H54 (cell line): ENCODE measurements at regions not wholly inside any gene's neighbourhood (a gene's known extent, or its start where the extent isn't known, plus 50 kb on each side); places are given as distances from the start of the nearest gene placed in this dataset.
"Not testable (repeated sequence)": the region's sequence is repeated elsewhere in the genome, so short reads cannot be mapped to it uniquely, and the experiment has no call there.

Experiments used
- DNase-seq: peaks from one replicate; pipeline ENCODE4 v3.0.0; 2011; ENCODE audit warnings: low spot score, mixed read lengths; ENCODE audit not compliant: insufficient read length
- FAIRE-seq: peaks from 3 replicates; lab custom pipeline; 2011; peaks lifted over from hg19 to GRCh38; lab: Jason Lieb, UNC
- POLR2A ChIP-seq: IDR thresholded peaks from 2 replicates; pipeline ENCODE4 v1.6.1; 2011; ENCODE audit warnings: low read depth, mild to moderate bottlenecking, low read length

- no peak for DNase-seq
- no peak for TF ChIP-seq POLR2A
- no peak for FAIRE-seq
Measured at GRCh38 chr7:130856866-130857265, 122.9 kb upstream of the KLF14 start.

- not testable (repeated sequence) for DNase-seq, FAIRE-seq
Measured at GRCh38 chr7:130860832-130861231, 126.8 kb upstream of the KLF14 start.

- TF ChIP-seq POLR2A: no peak
- no peak for FAIRE-seq
- DNase-seq: no peak
Measured at GRCh38 chr7:130865408-130866236, 131.6 kb upstream of the KLF14 start.

GRCh38 chr7:130867039-130867438, 133.0 kb upstream of the KLF14 start:
- no peak for TF ChIP-seq POLR2A
- FAIRE-seq (no peak), DNase-seq (no peak)

- no peak for TF ChIP-seq POLR2A
- FAIRE-seq: no peak
- no peak for DNase-seq
Measured at GRCh38 chr7:130867581-130868136, 133.7 kb upstream of the KLF14 start.

- DNase-seq (no peak), FAIRE-seq (no peak)
- TF ChIP-seq POLR2A: no peak
Measured at GRCh38 chr7:130868139-130868538, 134.1 kb upstream of the KLF14 start.

- TF ChIP-seq POLR2A: no peak
- DNase-seq (no peak), FAIRE-seq (no peak)
Measured at GRCh38 chr7:130869918-130870317, 135.9 kb upstream of the KLF14 start.

GRCh38 chr7:130872341-130872740, 138.3 kb upstream of the KLF14 start:
- TF ChIP-seq POLR2A: no peak
- DNase-seq (no peak), FAIRE-seq (no peak)

- FAIRE-seq (no peak), DNase-seq (no peak)
- TF ChIP-seq POLR2A: no peak
Measured at GRCh38 chr7:130872756-130873448, 138.9 kb upstream of the KLF14 start.

GRCh38 chr7:130874071-130874915, 140.3 kb upstream of the KLF14 start:
- FAIRE-seq (no peak), DNase-seq (no peak)
- TF ChIP-seq POLR2A: no peak

GRCh38 chr7:130875265-130875741, 141.3 kb upstream of the KLF14 start:
- no peak for FAIRE-seq
- no peak for TF ChIP-seq POLR2A
- DNase-seq: no peak

GRCh38 chr7:130875901-130876300, 141.9 kb upstream of the KLF14 start:
- FAIRE-seq: no peak
- no peak for TF ChIP-seq POLR2A
- DNase-seq: no peak

GRCh38 chr7:130877236-130877990, 143.4 kb upstream of the KLF14 start:
- TF ChIP-seq POLR2A: no peak
- FAIRE-seq: no peak
- no peak for DNase-seq
